GM18519 (cell line): ENCODE measurements at regions not wholly inside any gene's neighbourhood (a gene's known extent, or its start where the extent isn't known, plus 50 kb on each side); places are given as distances from the start of the nearest gene placed in this dataset.
"Not testable (repeated sequence)": the region's sequence is repeated elsewhere in the genome, so short reads cannot be mapped to it uniquely, and the experiment has no call there.

Experiments
- ATAC-seq: cut with Tn5 transposase; IDR thresholded peaks from one replicate; pipeline ENCODE4 v1.9.1; 2021; ENCODE audit warnings: mild to moderate bottlenecking, moderate library complexity; ENCODE audit not compliant: unreplicated experiment, low FRiP score

DNA sequence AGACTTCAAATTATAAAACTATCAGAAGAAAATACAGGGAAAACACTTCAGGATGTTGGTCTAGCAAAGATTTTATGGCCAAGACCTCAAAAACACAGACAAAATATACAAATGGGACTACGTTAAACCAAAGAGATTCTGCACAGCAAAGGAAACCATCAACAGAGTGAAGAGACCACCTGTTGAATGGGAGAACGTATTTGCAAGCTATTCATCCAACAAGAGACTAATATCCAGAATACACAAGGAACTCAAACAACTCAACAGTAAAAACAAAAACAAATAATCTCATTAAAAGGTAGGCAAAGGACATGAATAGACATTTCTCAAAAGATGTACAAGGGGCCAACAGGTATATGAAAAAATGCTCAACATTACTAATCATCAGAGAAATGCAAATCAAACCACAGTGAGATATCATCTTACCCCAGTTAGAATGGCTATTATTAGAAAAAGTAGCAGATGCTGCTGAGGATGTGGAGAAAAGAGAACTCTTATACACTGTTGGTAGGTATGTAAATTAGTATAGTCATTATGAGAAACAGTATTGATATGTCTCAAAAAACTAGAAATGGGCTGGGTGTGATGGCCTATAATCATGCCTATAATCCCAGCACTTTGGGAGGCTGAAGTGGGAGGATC lies 112.6 kb downstream of the LRIG2 start:
- peak; percentile 98 for ATAC-seq

DNA sequence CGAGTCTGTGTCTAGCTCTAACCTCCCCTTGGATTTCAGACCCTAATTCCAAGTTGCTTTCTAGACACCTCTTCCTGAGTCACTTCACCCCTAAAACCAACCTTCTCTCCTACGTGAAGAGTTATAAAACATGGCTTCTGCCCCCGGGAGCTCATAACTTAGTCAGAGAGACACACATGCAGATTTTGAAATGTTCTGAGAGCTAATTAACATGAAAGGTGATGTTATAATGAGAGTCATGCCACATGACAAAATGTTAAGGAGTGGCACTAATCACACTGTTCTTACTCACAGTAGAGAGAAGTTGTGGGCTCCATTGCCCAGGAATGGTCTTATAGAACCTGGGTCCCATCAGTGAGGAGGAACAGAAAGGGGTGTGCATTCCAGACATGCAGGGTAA lies 117.1 kb downstream of the LRIG2 start:
- ATAC-seq: no peak

DNA sequence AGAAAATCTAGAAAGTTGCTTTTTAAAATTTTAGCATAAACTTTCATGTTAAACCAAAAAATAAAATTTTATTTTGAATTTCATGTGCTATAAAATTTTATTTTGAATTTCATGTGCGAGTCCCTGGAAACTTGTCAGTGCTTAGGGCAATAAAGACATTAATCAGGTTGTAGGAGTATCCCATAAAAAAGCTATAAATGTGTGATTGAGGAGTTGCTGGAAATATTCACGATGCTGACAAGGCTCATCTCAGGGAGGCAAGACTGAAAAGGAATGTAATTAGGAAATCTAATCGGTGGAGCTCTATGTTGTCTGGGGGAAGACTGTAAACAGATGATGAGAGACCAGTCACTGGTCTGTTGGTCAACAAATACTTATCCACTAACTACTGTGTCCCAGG lies 117.9 kb downstream of the LRIG2 start:
- ATAC-seq: no peak

DNA sequence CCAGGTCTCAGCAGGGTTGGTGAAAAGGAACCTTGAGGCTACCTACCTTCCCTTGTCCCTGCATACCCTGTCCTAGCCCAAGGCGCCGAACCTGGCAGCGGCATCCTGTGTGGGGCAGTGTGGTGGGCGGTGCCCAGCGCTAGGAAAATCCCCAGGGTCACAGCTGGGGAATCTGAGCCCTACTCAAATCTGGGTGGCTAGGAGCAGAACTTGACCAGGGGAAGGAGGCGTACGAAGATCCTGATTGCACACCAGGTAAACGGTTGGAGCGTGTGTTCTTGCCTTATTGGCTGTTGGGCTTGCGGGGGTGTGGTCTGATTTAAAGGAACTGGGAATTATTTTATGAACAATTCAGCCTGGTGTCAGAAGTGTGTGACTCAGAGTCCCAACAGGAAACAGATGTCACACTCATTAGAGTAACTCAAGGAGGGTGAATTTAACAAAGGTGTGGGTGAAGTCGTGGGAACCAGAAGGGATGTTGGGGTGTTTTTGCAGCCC lies 118.6 kb downstream of the LRIG2 start:
- no peak for ATAC-seq

DNA sequence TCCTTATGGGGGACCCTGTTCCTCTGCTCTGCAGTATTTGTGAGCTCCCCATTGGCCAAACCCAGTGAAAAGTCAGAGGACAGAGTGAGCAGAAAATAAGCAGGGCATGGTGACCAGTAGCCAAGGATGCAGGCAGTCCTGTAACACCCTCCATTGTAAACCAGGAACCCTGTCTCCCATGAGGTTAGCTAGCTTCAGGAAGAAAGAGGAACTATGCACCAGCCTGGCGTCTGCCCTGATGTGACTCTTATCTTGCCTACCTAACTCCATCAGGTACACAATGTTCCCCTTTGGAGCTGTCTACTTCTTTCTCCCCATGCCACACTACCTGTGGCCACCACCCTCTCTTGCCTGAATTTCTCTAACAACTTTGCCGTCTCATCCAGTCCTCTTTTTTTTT lies 119.2 kb downstream of the LRIG2 start:
- ATAC-seq: no peak

DNA sequence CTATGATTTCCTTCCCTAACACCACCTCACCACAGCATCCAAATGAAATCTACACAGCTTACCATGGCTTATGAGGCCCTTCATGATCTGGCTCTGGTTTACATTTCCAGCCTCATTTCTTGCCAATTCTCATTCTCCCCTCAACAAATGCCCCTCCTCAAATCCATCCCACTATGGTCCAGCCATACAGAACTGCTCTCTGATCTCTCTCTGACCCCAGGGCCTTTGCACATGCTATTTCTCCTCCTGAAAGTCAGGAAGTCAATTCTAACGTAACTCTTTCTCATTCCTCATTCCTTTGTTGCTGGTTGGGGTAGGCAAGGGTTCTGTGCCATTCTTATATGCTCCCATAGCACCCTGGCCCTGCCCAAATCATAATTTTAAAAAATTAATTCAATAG lies 120.0 kb downstream of the LRIG2 start:
- ATAC-seq: no peak

DNA sequence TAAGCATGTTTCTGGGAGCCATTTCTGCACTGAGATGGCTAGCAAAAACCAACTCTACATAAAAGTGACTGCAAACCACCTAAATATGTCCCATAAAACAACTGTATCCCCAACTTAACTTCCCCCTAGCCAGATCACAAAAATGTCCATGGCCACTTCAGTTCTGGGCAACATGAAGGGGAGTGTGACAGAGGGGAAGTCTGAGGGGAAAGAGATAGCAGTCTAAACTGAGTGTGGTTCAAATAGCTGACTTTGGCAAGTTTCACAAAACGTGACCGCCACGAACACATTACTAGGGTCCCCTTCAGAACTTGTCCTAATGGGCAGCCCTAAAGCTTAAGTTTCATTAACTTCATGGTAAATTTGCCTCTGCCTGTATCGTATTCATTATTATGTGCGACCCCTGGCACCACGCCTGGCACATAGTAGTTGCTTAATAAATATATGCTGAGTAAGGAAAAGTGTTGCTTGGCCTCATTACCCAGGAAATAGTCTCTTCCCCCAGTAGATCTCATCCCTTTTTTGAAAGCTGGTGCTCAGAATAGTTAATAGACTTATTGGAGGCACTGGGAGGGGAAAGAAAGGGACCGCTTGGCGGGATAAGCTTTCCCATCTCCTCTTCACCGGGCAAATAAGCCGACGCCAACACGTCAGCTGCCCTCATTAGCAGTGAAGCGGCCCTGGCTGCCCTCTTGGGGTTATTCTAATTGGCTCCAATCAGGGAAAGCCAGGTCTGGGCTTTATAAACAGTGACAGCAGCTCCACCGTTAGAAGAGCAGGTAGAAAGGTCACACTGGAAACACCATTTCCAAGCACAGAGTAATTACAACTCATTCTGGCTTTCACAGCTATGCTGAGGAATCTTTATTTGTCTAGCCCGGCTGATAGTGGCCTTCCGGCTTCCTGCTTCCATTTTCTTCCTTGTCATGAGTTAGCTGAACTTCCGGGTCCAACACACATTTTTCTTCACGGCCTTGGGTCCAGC lies 122.1 kb downstream of the LRIG2 start:
- no peak for ATAC-seq

DNA sequence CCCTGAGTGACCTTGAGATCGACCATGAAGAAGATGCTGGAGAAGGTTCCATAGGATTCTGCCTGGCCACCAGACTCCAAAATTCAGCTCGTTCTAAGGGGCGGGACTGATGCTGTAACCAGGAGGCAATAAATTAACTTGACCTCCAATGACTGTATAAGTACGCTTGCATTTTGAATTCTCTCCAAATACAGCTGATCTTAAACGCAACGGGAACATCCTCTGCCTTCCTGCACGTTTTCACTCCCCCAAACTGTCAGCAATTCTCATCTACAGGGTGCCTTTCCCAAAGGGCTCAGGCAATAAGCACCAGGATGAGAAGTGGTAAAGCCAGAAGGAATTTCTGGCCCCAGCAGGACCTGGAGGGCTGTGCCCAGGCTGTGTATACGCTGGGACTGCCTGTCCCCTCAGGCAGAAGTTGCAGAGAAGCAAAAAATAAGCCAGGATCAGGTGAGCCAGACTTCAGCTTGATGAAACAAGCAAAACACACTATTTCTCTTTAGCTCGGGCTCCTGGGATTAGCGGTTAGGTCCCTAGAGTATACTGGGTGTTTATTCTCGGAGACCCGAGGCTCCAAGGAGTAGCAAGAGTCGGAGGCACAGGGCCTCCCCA lies 124.8 kb downstream of the LRIG2 start:
- ATAC-seq: no peak

DNA sequence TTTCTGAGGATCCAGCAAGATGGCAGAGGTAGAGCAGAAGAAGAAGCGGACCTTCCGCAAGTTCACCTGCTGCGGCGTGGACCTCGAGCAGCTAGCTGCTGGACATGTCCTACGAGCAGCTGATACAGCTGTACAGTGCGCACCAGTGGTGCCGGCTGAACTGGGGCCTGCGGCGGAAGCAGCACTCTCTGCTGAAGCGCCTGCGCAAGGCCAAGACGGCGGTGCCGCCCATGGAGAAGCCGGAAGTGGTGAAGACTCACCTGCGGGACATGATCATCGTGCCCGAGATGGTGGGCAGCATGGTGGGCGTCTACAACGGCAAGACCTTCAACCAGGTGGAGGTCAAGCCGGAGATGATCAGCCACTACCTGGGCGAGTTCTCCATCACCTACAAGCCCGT lies 125.8 kb downstream of the LRIG2 start:
- no peak for ATAC-seq

DNA sequence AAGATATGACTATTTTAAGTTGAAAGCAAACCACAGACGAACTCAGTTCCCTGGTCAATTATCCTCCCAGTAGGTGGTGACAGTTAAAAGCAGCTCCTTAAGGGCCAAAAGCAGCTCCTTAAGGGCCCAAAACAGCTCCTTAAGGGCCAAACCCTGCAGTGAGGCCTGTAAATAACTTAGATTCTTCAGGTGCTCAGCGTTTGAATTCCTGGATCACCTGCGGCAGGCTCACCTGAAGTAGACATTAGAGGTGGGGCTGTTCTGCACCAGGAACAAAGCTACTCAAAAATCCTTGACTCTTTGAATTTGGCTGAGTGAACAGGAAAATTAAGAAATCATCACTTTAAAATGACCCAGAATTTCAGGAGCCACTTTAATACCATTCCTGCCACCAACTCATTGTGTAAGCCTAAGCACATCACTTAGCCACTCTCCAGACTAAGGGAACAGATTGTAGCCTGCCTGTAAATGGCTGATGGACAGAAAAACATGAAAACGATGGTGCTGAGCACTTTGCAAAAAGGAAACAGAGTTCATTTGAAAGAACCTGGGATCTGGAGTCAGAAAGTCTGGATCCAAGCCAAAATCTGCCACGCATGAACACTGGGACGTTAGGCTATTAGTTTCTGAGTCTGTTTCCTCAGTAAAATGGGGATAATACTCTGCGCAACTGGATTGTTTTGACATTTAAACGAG lies 126.9 kb downstream of the LRIG2 start:
- no peak for ATAC-seq

DNA sequence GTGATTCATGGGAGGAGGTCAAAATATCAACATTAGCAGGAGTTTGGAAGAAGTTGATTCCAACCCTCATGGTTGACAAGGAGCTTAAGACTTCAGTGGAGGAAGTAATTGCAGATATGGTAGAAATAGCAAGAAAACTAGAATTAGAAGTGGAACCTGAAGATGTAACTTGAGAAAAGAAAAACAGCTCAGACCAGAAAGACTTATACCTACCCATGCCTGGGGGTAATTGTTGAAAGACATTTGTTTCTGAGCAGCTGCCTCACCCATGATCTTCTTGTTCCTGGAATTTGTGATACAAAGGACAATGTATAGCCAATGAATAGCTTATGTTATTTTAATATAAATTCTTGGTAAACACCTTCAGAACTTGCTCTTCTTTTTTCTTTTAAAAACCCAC lies 128.6 kb downstream of the LRIG2 start:
- no peak for ATAC-seq

DNA sequence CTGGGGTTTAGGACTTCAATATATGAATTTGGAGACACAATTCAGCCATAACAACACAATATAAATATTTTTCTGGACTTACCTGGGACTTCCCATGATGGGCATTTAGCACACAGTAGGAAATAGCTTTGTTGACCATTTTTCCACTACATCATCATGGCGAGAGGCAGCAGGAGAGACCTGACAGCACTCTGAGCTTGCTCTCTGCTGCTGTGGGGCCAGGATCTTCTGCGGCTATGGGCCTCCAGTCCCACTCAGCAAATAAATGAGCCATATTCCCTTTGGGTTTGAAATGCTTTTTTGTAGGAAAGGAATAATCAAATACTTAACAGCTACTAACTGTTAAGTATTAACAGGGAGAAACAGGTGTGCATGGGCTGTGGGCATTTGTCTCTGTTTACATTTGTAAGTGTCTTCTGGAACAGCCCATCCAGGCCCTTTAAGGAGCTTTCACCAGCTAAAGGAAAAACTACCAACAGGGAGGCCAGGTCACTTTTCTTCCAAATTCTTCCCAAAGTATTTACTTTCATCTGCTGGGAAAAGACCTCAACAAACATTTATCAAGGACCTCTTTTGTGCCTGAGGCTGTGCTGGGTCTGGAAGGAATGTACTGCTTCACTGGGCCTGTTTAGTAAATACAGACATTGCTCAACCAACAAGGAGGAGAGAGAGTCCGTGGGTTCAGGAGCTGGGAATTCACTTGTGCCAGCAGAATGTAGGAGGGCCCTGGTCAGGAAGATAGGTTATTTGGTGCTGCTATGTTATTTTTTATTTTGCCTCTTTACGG lies 133.2 kb downstream of the LRIG2 start:
- ATAC-seq: no peak

DNA sequence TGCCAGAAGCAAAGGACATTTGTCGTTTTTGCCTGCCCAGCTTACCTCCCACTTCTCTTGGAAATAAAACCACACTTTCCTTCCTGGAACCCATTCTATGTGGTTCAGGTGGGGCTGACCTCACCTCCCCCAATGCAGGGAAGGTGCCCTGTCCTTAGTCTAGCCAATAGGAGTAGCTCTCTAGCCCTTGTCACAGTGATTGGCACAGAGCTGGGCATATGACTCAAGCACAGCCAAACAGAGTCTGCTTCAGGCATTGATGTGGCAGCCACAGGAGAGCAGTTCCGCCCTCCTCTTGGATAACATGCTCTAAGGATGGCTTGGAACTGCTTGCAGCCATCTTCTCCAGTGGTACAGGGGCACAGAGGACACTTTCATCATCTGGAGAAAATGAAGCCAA lies 134.0 kb downstream of the LRIG2 start:
- ATAC-seq: no peak

DNA sequence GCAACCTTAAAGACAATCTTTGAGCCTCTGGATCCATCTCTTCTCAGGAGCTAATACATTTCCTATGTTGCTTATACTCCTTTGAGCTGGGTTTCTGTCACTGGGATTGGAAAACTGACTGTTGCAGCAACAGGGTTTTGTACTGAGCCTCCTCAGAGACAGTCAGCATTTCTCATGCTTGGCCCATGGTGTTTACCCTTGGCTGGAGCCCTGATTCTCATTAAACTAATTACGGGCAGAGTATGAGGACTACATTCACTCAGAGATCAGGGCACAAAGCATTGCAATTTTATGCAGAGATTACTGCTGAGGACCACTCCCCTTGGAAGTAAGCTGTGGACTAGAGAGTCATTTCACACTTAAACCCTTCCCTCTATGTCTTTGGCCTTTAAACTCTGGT lies 134.5 kb downstream of the LRIG2 start:
- no peak for ATAC-seq

DNA sequence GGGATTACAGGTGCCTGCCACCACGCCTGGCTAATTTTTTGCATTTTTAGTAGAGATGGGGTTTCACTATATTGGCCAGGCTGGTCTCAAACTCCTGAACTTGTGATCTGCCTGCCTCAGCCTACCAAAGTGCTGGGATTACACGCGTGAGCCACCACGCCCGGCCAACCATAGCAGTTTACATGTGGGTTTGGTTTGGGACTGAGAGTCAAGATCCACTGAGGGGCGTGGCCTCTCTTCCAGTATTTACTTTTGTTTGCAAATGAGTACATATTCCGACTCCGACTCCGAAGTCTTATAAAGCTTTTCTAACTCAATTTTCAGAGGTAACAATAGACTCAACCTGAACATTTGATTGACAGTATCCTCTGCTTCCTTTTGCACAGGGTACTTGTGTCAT lies 135.4 kb downstream of the LRIG2 start:
- ATAC-seq: not testable (repeated sequence)

DNA sequence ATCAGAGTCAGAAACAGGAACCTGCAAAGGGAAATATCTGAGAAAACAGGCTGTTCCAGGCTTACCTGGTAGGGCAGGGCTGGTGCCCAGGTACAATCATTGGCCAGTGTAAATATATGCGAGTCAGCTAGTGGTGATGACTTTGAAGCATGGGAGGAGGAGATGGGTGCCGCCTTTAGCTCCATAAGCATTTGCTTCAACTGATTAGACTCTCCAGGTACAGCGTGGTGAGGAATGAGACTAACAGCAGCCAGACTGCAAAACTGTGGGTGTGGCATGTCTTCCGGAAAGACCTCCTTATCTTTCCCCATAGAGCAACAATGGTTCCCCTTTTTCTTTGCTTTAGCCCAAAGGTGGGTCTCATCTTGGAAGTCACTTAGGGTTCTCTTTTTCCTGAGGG lies 137.2 kb downstream of the LRIG2 start:
- no peak for ATAC-seq

DNA sequence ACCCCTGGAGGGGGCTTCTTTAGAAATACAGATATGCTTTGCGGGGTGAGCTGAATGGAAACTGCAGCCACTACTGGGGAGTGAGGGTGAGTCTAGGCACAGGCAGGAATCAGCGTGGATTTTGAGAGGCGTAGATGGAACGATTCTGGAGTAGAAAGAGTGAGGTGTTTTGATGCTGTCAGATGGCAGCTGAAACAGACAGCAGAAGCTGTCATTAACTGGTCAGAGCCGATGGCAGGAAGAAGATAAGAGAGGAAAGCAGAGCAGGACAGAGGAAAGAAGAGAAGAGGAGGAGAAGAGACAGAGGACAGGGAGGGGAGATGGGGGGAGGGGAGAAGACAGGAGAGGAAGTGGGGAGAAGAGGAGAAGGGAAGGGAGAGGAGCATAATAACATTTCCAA lies 138.5 kb downstream of the LRIG2 start:
- ATAC-seq: no peak

DNA sequence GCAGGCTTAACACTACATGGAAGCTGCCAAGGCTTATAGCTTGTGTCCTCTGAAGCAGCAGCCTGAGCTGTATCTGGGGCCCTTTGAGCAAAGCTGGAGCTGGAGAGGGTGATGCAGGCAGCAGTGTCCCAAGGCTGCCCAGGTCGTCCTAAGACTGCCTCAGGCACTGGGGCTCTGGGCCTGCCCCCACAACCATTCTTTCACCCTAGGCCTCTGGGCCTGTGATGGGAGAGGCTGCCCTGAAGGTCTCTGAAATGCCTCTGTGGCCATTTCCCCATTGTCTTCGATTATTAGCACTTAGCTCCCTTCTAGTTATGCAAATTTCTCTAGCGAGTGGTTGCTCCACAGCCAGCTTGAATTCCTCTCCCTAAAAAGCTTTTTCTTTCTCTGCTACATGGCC lies 142.0 kb downstream of the LRIG2 start:
- ATAC-seq: no peak

DNA sequence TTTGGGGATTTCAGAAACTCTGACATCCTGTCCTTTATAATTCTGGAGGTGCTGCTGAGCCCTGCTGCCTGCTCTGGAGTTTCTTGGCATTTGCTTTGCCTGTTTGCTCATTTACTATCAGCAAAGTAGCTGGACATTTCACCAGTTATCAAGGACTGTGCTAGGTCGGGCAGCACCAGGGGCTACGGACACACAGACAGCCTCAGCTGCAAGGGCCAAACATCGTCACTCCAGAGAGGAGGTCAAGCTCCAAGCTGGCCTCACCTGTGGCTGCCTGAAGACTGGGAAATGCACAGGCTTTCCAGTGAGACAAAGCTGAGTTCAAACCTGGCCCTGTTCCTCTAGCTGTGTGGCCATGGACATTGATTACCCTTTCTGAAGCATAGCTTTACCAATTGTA lies 143.7 kb downstream of the LRIG2 start:
- no peak for ATAC-seq
